Left kidney (tissue), 1 donor: ENCODE measurements at regions not wholly inside any gene's neighbourhood (a gene's known extent, or its start where the extent isn't known, plus 50 kb on each side); places are given as distances from the start of the nearest gene placed in this dataset.
A peak's percentile ranks its signal among the peaks of the same experiment; 100 is the strongest.

Experiments used
- DNase-seq: peaks from one replicate; pipeline ENCODE4 v3.0.0-alpha.2; 2013

- DNase-seq = no peak
These were observed 190.3 kb downstream of the ARL4C start for GRCh38 chr2:234306426-234307173.

DNA sequence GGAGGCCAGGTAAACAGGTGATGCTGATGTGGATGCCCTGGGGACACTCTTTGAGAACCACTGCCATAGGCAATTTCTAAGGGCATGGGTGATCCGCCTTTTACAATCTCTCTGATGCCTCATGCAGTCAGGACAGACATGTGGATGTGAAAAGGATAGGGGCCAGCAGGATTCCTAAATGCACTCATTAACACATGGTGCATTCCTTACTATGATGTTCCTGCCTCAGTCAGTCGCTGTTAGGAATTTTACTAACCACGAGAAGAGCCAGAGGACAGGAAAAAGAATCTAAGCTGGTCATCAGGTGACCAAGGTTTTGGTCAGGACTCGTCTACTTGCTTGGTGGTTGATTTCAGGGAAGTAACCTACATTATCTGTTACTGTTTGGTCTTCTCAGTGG, 191.0 kb downstream of the ARL4C start:
- no peak for DNase-seq

GRCh38 chr2:234304950-234305349, 191.9 kb downstream of the ARL4C start:
- no peak for DNase-seq

DNA sequence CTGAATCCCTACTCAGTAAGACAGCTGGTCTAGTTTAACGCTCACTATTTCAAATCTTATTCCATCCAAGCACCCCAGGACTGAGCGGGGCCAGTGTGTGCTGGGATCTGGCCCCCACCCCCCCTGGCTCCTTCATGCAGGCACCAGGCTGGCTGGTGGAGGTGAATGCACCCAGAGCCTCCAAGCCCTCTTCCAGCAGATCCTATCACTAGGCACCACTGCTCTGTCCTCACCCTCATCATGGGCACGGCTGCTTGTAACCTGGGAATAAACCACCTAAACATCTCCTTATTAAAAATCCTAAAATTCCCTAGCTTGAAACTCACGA, 194.3 kb downstream of the ARL4C start:
- DNase-seq = no peak

DNA sequence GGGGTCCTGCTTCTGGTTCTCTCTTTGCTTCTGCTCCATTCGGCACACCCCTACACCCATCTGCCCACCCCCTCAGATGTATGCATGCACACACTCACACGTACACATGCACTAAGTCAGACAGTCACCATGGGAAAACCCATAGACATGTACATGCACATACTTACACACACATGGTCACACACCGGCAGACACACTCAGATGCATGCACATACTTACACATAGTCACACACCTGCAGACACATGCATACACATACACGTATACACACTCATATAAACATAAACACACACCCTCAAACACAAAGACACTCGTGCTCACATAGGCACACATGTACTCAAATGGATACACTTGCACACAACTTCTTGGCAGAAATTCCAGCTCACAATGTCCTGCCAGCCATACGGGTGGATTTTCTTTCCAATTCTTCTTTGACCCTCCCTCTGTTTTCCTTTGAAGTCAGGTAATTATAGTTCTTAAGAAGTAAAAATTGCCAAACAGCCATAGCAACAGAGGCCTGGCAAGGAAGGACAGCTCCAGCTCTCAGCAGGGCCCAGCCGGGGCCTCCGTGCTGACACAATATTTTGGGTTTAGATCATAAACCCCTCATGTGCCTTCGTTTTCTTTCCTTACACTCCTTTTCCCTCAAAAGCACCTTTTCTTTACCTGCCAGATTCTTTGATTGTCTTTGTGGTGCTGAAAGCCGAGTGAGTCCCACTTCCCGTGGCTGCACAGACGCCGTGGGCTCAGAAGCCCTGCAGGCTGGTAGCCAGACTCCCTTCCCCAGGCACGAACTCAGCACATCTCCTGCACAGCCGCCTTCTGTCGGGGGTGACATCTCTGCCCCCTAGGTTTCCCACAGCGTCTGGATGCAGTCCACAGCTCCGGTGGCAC, 195.7 kb downstream of the ARL4C start:
- DNase-seq = no peak

DNA sequence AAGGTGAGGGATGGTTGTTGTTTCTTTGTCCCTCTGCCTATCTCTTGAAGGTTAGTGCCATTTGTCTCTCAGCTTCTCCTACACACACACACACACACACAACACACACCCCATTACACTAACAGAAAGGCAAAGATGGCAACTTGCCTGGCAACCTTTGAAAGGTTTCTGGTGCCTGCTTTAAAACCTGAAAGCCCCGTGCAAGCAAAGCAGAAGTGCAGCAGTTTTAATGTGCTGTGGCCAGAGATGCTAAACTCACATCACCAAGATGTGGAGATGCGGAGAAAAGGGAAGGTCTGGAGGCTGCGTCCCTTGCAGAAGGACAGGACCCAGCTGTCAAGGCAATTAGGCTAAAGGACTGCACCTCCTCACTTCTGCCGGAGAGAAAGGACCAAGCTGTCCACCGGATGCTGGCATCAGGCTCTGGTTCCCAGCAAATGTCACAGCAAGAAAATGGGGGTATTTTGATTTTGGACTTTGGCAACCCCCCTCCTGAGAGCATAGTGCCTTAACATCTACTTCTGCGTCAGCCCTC, 196.4 kb downstream of the ARL4C start:
- DNase-seq = no peak

DNA sequence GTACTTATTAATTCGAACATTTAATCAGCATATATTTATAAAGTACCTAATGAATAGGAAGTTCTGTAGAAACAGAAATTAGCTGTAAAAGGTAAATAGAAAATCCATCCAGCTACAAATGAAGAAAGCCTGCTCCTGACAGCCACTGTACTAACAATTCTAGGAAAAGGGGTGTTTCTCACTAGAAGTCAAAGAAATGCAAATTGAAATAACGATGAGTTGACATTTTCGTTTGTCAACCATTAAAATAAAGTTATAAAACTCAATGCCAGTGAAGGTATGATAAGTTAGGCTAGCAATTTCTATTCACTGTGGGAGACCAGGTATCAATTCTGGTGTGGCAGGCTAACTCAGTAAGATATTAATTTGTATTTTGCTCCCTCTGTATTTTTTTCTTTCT, 198.0 kb downstream of the ARL4C start:
- no peak for DNase-seq

DNA sequence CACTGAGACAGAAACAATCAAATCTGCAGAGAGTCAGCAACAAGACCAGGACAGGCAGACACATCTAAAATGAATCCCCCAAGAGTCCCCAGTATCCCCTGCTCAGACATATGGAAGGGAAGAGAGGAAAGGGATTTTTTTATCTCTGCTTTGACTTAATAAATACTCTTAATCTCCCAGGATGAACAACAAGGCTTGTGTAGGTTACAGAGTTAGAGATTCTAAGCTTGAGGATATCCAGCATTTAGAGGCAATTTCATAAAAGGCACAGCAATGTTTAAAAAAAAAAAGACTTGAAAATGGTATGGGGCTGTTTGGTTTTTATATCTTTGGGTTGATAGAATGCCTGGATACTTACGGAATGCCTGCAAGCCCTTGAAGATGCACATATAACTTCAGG, 199.9 kb downstream of the ARL4C start:
- no peak for DNase-seq

- no peak for DNase-seq
These were observed 202.9 kb downstream of the ARL4C start for GRCh38 chr2:234293973-234294372.

- DNase-seq = no peak
These were observed 204.0 kb downstream of the ARL4C start for GRCh38 chr2:234292962-234293243.

GRCh38 chr2:234292205-234292961, 204.5 kb downstream of the ARL4C start:
- DNase-seq = no peak

- DNase-seq = peak; percentile 28
These were observed 205.1 kb downstream of the ARL4C start for GRCh38 chr2:234291765-234292204.

GRCh38 chr2:234290671-234291070, 206.2 kb downstream of the ARL4C start:
- no peak for DNase-seq

GRCh38 chr2:234289834-234290590, 206.9 kb downstream of the ARL4C start:
- DNase-seq = no peak

- peak; percentile 57 for DNase-seq
These were observed 207.9 kb downstream of the ARL4C start for GRCh38 chr2:234288974-234289455.

GRCh38 chr2:234287650-234288049, 209.2 kb downstream of the ARL4C start:
- DNase-seq = no peak

DNA sequence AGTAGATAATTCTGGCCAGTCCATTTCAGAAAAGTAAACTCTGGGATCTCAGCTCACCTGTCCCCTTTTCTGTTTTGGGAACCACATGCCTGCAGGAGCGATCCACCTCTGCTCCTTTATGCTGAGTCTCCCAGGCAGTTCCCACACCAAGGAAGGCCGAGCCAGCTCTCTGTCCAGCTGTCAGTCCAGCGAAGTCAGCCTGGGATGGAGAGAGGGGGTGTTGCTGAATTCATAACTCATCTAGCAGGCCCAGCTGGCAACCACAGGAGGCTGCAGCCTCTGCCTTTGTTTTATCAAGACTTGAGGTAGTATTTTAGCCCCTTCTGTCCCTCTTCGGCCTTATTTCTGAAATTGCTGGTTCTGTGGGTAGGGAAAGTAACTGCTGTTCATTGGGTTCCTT, 209.9 kb downstream of the ARL4C start:
- no peak for DNase-seq

DNA sequence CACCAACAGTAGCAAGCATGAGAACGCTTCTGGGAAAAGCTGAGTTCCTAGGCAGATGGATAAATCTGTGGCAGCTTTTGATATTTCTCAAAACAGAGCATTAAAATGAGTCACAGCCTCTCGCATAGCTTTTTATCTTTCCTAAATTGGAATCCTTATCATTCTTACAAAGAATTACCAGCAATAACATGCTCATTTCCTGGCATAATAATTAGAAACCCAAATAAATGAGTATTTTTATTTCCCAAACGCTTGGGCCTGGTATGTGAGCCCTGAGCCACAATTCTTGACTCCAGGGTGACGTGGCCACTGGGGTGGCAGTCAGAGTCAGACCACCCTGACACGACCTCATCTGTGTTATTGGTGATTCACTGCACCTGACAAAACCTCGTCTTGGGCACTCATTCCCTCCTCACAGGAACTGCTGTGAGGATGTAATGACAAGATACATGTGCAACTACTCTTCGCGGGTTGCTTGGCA, 210.7 kb downstream of the ARL4C start:
- DNase-seq = no peak

- DNase-seq = no peak
These were observed 211.3 kb downstream of the ARL4C start for GRCh38 chr2:234285541-234285940.

- no peak for DNase-seq
These were observed 217.2 kb downstream of the ARL4C start for GRCh38 chr2:234279637-234280036.

DNA sequence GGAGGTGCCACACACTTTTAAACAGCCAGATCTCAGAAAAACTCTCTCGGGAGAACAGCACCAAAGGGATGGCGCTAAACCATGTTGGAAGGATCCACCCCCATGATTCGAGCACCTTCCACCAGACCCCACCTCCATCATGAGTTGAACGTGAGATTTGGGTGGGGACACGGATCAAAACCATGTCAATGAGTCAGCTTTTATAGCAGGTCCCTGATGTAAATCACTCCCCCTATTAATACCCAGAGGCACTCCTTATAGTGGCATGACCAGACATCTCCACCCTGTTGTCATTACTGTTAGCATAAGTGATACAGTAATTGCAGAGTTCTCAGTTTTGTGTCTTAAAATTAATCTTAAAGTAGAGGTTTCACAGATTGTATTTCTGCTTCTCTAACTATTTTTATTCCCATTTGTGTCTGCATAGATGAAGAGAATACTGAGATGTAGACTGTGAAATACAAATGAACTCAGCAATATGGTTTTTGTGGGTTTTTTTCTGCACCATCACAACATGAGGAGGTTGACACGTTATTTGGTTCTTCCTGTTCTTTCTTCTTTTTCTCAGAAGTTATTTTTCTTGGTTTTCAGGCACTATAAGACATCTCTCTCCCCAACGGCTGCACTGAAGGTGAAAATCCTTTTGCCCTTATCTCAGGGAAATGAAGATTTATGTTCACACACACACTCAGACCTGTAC, 218.2 kb downstream of the ARL4C start:
- no peak for DNase-seq
